ENCODE measurements at regions not wholly inside any gene's neighbourhood (a gene's known extent, or its start where the extent isn't known, plus 50 kb on each side); places are given as distances from the start of the nearest gene placed in this dataset.
"Not testable (repeated sequence)": the region's sequence is repeated elsewhere in the genome, so short reads cannot be mapped to it uniquely, and the experiment has no call there.

DNA sequence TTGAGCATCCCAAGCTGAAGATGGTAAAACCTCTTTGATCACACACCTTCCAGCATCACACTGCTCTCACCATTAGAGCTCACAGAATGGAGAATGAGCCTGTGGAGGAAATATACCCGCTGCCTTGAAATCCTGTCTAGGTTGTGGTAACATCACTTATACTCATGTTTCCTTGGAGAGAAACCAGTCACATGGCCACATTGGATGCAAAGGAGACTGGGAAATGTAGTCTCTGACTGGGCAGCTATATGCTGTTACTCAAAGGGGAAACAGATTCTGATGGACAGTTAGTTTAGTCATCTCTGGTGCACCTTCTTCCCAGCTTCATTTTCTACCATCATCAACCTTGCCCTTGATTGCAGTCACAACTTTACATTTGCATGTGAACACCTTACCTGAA, 286.3 kb downstream of the ANKRD50 start:
- no peak for DNase-seq (ENCODE audit: low read depth)

DNA sequence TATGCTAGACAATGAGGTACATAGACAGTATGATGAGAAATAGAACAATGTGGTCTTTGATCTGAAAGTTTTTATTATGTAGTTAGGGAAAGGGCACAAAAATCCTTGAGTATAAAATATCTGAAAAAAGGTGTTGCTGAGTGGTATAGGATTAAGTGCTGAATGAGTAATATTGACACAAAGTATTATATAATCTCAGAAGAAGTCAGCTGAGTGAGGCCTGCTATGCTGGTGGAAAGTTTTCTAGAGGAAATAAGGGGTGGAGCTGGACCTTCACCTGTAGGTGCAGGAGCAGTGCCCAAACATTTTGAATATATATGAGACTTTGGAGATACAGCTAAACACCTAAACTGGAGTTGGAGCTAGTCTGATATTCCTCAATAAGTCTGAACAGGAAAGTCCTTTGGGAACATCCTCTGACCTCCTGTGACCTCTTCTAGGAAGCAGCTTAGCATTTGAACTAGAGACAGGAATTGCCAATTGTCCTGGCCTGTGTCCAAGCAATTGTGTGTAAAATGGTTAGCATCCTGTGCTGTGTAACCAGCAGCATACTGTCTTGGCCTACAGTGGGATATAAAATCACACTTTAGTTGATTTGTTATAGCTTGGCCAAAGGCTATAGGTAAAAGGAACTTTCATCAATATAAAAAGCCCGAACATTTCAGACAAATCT, 285.3 kb downstream of the ANKRD50 start:
- no peak for DNase-seq (ENCODE audit: low read depth)

DNA sequence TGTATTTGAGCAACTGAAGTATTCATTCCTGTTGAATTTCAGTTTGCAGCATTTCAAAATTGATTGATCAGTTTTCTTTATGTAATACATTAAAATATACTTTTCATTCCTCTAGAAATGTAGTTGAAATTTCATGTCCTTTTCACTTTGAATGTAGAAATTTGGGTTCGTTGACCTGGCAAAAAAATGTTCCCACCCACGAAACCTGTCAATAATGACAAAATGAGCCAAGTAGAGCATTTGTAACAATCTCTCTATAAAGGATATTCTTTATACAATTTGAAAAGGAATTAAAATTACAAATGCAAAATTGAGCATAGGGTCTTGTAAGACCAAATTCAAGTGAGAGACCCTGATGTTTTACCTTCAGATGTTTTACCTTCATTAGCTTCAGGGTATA, 283.9 kb downstream of the ANKRD50 start:
- DNase-seq (ENCODE audit: low read depth) = no peak

DNA sequence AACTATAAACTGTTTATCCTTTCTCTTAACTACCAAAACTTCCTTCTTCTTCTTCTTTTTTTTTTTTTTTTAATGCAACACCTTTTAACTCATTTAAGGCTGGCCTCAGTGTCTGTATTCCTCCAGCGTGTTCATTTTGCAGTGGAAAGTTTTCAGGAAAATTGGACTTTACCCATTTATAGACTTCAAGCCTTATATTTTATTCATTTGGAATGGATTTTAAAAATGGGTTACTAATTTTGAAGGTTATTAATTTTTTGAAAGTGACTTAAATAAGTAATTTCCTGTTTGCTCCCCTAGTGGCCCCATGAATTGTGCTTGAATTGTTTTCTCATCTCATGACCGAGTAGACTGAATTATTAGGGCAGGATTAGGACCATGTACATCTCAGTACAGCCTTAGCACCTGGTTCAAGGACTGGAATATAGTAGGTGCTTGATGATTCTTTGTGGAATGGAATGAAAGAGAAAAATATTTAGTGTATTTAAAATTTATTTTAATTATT, 282.7 kb downstream of the ANKRD50 start:
- DNase-seq (ENCODE audit: low read depth) = no peak

DNA sequence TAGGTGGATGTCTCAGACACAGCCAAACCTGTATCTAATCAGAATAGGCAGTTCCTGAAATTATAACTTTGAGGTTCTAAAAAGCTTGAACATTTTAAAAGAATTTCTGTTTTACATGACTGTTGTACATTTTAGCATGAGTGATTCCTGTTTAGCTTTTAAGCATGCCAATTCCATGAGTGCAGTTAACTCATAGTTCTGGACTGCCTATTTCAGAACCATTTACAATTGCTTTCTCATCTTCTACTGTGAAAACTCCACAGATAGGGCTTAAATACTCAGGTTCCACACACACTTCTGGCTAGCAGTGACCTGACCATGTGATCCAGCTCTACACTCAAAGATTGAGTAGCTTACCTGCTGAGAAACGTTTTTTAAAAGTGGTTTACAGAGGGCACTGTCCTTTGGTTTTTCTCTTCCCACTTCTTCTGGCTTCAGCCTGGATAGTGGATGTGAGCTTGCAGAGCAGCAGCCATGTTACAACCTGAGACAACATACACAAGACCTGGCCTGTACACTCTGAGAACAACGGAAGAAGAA, 280.8 kb downstream of the ANKRD50 start:
- DNase-seq (ENCODE audit: low read depth) = no peak

DNA sequence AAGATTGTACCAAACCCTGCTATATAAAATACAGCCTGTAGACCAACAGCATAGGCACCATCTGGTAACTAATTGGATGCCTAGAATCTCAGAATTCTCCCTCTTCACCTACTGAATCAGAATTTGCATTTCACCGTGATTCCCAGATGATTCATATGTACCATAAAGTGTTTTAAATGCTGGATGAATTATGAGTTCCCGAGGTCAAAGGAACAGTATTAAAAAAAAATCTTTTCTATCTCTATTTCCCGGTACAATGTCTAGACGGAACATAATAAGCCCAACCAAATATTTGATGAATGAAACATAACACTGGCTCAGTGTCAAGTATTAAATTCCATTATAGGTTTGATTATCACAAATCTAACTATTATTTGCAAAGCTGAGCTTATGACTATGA, 280.0 kb downstream of the ANKRD50 start:
- no peak for DNase-seq (ENCODE audit: low read depth)

DNA sequence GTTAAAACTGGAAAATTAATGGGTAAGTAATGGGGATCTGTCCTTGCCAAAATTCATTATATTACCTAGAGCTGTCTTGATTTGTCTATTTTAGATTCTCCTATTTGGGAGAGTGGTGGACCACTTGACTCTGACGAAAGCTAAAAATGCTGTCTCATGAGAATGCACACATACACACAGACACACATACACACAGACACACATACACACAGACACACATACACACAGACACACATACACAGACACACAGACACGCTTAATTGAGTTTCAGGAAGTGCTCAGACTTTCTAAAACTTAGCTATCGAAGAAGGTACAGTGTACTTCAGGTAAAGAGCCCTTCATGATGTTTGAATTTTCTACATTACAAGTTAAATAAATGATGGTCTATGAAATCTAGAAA, 279.5 kb downstream of the ANKRD50 start:
- DNase-seq (ENCODE audit: low read depth) = no peak

DNA sequence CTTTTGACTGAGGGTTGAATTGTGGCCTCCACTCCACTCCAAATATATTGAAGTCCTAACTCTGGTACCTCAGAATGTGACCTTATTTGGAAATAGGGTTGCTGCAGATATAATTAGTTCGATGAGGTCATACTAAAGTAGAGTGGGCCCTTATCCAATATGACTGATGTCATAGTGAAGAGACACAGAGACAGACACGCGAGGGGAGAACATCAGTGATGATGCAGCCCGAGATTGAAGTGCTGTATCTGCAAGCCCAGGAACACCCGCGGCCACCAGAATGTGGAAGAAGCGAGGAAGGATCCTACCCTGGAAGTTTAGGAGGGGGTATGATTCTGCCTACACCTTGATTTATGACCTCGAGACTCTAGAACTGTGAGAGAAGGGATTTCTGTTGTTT, 279.0 kb downstream of the ANKRD50 start:
- no peak for DNase-seq (ENCODE audit: low read depth)

DNA sequence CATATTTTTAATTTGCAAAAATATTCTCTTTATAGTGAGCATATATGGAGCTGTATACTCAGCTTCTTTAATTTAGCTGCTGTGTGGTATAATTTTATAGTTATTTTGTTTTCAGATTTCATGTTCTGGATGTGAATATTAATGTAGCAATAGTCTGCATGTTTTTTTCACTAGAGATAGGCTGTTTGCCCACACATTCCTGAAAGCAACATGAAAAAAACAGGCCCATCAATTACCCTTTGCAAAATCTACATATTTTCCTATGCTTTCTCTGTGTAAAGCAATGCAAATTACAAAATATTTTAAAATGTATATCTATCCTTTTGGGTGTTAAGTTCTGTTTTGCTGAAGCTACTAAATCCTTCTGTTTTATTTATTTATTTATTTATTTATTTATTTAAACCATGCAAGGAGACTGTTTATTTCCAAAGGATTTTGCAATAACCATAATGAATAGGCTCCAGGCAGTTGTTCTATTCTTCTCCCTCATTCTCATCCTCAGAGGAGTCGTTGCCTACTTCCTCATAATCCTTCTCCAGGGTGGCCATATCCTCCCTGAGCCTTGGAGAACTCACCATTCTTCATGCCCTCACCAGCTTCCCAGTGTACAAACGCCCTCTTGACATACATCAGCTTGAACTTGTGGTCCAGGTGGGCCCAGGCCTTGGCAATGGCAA, 277.1 kb downstream of the ANKRD50 start:
- DNase-seq (ENCODE audit: low read depth) = no peak

DNA sequence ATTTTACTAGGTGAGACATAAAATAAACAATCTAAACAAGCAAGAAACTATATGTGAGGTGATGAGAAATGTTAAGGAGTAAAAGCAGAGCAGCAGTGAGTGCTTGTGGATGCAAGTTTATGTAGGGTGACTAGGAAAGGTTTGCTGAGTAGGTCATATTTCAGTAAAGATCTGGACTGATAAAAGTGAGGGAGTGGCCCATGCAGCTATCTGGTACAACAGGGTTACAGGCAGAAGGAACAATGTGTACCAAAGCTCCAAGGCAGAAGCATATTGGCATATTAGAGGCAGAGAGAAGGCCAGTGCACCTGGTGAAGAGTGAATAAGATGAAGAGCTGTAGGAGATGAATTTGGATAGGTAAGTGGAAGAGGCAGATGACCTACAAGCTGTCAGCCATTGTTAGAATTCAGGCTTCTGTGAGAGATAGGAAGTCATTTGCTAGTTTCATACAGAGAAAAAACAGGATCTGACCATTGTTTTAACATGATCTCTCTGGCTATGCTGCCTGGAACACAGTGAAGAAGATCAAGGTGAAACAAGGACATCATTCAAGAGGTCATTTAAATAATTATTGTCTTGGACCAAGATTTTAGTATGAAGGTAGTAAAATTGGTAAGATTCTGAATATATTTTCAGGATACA, 274.6 kb downstream of the ANKRD50 start:
- no peak for DNase-seq (ENCODE audit: low read depth)

DNA sequence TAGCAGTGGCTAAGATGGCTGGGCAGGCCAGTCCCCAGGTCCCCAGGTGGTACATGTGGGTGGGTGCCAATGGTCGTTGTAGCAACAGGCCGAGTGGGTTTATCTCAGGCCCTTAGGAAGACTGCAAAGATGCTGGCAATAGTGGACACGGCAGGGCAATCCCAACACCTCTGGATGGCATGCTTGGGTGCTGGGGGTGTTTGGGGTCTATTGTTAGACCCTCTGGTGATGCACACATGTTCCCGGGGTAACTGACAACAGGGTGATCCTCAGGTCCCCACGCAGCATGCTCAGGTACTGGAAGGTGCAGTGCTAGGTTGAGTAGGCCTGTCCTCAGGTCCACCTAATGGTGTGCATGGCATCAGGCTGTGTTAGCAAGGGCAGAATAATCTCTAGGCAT, 267.5 kb downstream of the ANKRD50 start:
- DNase-seq (ENCODE audit: low read depth) = no peak

DNA sequence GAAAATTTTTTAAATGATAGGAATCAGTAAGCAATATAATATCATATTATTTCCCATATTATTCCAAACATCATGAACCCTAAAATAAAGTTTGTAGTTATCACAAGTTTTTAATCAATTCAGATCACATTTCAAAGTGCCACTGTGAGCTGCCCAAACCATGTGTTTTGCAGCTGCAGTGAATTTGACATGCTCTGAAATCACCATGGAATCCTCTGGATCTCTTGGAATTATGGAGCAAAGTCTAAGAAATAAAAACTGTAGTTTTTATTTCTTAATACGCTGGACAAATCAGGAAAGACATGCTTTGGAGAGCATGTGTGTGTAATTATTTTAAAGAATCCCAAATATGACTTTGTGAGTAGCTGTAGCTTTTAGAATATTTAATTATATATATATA, 262.7 kb downstream of the ANKRD50 start:
- DNase-seq (ENCODE audit: low read depth) = no peak

DNA sequence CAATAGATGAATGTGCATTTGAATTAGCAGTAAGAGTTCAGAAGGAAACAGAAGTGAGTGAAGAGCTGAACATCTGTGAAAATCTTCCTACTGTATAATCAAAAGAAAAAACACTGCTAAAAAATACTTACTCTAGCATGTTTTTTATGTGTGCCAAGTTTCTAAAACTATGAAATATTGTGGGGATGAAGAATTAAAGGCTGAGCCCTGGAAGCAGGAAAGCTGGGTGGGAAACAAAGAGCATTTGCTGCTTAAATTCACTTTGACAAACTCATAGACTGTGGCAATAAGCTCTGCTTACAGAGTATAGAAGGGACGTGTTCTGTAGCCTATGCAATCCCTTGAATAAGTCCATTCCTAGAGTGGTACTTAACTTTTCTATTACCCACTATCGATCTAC, 261.7 kb downstream of the ANKRD50 start:
- DNase-seq (ENCODE audit: low read depth) = no peak

DNA sequence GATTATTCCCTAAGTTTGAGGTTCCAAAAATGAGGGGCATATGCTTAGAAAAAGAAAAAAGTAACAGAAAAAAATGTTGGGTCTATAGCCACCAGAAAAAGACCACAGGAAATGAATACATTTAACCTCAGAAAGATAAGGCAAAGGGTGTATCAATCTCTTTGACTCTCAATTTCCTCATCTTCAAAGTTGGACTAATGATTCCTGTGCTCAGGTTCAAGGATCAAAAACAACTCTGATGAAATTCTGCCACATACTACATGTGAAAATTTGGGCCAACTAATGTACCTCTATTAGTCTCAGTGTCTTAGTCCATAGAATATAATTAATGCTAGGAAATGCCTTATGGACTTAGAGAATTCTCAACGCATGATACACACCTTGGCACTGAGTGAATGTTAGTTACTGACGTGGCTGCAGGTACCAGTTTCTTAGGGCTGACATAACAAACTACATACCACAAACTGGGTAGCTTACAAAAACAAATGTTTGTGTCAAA, 257.7 kb downstream of the ANKRD50 start:
- no peak for DNase-seq (ENCODE audit: low read depth)

DNA sequence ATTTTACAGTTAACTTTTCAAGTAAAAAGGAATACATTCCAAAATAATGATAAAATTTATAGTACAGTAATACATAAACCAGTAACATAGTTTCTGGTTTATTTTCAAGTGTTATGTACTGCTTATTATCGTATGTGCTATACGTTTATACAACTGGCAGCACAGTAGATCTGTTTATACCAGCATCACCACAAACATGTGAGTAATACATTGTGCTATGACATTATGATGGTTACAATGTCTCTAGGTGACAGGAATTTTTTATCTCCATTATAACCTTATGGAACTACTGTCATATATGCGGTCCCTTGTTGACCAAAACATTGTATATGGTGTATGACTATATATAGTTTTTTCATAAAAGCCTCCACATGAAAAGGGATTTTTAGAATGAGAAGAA, 256.9 kb downstream of the ANKRD50 start:
- no peak for DNase-seq (ENCODE audit: low read depth)

DNA sequence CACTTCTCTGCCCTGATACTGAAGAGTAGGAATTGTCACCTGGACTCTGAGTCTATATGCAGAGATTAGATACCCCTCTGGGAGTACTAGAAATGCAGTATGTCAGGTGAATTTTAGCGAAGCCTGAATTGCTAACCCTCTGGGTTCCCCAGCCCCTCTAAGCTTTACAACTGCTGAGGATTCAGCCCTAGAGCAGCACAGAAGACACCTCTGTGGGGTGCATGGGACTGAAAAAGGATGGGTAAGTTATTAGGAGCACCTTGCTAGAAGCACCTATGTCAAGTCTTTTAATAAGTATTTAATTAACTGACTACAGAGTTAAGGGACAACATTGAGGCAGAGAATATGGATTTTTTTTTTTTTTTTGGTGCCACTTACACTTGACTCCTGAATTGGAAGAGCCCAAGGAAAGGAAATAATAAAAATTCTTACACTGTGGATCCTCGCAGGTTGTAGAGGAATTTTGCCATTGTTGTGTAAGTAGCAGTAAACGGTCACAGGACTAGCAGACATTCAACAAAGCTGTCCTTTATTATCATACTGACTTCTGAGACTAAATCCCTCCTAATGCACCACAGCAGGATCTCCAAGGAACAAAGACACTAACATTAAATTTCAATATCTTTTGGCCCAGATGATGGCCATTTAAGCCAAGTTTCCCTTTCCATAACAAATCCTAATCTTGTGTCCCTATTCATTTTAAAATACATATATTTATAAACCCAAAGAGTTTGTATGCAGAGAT, 253.2 kb downstream of the ANKRD50 start:
- DNase-seq (ENCODE audit: low read depth) = no peak

DNA sequence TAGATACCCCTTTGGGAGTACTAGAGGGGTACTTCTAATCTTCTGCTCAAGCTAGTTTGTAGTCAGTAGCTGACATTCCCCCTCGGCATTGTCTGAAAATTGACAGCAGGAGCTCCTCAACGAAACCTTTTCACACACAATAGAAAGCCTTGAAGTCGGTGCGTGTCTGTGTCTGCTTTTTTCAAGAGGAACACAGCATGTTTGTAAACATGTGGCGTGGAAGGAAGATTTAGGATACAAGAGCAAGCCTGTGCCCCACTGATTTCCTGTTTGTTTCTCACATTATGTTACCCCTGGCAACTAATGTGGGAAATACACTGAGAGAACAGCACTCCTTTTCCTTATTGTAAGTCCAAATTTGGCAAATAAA, 252.6 kb downstream of the ANKRD50 start:
- no peak for DNase-seq (ENCODE audit: low read depth)

DNA sequence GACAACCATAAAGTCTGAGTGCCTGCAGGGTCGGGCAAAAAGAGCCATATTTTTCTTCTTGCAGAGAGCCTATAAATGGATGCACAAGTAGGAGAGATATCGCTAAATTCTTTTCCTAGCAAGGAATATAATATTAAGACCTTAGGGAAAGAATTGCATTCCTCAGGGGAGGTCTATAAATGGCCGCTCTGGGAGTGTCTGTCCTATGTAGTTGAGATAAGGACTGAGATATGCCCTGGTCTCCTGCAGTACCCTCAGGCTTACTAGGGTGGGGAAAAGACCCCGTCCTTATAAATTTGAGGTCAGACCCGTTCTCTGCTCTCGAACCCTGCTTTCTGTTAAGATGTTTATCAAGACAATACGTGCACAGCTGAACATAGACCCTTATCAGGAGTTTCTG, 250.9 kb downstream of the ANKRD50 start:
- DNase-seq (ENCODE audit: low read depth) = not testable (repeated sequence)

DNA sequence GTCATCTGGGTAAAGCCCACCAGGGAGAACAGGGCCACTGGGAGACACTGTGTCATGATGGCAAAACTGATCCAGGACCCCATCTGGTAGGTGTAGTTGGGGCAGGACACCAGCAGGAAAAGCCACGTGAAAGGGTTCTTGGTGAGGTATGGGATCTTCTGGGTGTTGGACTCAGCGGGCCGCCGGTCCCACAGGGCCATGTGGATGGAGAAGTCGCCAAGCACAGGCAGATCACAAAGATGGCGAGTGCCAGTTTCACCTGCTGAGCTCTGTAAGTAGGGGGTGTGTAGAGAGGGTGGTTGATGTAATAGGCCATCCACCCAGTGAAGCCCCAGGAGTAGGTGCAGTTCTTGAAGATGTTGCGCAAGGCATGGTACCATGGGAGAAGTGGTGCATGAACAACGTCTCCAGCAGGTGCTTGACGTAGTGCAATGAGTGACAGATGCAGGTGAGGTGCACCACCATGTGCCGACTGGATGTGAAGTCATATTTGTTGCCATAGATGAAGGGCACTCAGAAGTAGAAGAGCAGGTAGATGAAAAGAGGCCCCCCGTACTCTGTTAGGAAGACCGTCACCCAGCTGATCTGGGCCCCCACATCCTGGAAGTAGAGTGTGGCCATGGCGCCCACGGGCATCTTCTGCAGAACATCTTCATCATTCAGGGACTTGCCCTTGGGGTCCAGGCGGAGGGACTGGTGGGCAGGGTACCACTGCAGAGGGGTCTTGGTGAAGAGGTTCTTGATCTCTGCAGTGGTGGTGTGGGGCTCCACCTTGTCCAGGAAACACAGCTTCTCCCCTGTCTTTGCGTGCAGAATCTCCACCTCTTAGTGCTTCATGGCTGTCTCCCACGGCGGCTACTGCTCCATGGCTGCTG, 249.3 kb downstream of the ANKRD50 start:
- no peak for DNase-seq (ENCODE audit: low read depth)

DNA sequence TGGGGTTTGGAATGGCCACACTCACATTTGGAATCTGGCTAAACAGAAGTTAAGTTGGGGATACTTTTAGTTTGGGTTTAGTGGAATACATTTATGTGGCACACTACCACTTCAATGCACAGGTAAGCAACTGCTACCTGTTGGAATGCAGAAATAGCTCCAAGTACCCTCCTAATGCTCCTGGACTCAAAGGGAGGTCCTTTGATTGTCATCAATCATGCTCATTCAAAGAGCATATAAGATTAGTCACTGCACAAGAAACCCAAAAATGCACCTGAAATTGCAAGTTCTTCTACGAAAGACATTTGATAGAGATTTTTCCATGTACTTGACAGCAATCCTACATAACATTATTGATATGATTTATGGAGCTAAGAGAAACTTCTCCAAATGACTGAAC, 247.7 kb downstream of the ANKRD50 start:
- DNase-seq (ENCODE audit: low read depth) = no peak

DNA sequence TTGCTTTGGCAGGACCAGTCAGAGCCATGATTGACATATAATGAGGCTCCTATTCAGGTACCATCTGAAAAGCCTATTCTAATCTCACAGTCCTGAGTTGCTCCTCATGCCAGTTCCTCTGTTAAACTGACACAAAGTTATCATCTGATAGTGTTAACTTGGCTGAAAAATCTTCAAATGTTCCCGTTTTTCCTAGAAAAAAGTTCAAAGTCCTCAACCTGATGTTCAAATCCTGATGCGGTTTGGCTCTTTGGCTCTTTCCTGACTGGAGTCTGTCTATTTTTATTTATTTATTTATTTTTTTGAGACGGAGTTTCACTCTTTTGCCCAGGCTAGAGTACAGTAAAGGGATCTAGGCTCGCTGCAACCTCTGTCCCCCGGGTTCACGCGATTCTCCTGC, 244.2 kb downstream of the ANKRD50 start:
- no peak for DNase-seq (ENCODE audit: low read depth)

All from stimulated activated CD8-positive, alpha-beta memory T cell treated with anti-CD3 and anti-CD28 coated beads, Interleukin-7, amount 100 ng/mL, for 24 hours (primary cell).